Fibroblast of pulmonary artery (primary cell): ENCODE measurements at regions not wholly inside any gene's neighbourhood (a gene's known extent, or its start where the extent isn't known, plus 50 kb on each side); places are given as distances from the start of the nearest gene placed in this dataset.

Source experiments
- DNase-seq: peaks from one replicate; pipeline ENCODE4 v3.0.0-alpha.2; 2010; ENCODE audit warnings: low read depth
- H3K4me3 ChIP-seq: replicated peaks from 2 replicates; pipeline ENCODE4 v1.5.1; 2011; ENCODE audit warnings: low read depth, mild to moderate bottlenecking, control low read depth, low read length, moderate library complexity
- CTCF ChIP-seq: IDR thresholded peaks from 2 replicates; pipeline ENCODE4 v1.5.1; 2011; ENCODE audit warnings: mild to moderate bottlenecking, control low read depth, low read length, inconsistent platforms; ENCODE audit errors: missing control alignments

DNA sequence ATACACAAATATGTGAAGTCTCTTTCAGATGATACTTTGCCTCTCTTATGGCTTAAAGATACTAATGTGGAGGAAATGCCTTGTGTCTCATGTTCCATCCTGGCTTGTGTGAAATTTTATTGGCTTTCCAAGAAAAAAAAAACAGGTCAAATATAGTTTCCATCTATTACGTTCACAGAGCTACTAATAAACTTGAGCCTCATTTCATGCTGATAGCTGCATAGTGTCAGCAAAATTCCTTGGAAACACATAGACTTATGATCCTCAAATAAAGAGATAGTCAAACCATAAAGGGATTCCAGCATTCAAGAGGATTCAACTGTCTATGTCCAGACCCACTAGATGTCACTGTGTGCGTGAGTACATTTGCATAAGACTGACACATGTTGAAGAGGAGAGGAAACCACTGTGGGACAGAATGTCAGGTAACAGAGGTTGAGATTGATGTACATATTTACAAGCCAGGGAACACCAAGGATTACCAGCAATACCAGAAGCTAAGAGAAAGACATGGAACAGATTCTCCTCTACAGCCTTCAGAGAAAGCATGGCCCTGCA, 266.6 kb downstream of the COL12A1 start:
- no peak for DNase-seq

GRCh38 chr6:74937936-74938335, 267.9 kb downstream of the COL12A1 start:
- no peak for TF ChIP-seq CTCF

More for the DNA sequence above, 266.6 kb downstream of the COL12A1 start:
- TF ChIP-seq CTCF, result no peak
- no peak overlapping the region for H3K4me3 ChIP-seq

DNA sequence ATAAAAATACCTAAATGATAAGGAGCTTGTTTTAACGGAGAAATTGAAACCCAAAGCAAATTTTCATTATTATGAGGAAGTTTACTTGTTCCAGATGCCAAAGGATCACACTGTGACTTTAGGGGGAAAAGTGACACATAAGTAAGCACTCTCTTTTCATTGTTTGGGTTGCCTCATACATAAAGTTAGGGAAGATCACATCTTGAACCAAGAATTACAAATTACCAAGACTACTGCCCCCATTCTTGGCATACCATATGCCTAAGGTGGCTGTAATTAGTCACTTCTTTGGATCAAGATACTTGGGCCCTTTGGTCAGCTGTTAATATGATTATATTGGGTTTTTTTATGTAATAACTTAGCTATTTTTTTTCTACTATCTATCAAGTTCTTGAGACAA, 269.0 kb downstream of the COL12A1 start:
- no peak for TF ChIP-seq CTCF
- DNase-seq, result peak; percentile 34
- no peak overlapping the region for H3K4me3 ChIP-seq

More at GRCh38 chr6:74937936-74938335, 267.9 kb downstream of the COL12A1 start:
- H3K4me3 ChIP-seq, result no peak overlapping the region
- DNase-seq, result no peak

DNA sequence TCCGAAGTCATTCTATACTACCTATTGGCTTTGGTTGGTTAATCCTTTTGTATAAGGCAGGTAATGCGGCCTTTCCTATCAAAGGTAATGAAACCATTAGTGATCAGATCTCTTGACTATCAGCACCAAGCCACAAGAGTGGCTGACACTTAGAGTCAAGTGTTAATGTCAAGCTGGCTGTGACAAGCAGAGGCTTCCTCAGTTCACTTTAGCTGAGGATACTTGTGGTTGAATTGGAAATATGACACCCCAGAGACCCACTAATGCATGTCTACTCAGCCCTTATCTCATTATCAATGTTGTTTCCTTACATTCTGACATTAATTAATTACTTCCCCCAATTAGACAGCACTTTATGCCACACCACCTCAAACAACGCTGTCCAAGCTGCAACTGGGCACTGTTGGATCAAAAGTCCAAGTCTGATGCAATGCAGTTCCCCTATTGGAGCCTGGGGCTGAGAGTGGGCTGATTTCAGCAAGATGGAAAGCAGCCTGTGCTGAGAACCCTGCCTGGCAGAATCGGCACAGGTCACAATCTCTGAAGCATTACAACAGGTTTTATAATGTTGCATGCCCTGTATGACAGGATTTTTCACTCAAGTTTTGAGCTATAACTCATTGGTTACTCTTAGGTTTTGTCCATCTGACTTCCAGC, 273.5 kb downstream of the COL12A1 start:
- DNase-seq, result no peak
- no peak for TF ChIP-seq CTCF
- no peak overlapping the region for H3K4me3 ChIP-seq

DNA sequence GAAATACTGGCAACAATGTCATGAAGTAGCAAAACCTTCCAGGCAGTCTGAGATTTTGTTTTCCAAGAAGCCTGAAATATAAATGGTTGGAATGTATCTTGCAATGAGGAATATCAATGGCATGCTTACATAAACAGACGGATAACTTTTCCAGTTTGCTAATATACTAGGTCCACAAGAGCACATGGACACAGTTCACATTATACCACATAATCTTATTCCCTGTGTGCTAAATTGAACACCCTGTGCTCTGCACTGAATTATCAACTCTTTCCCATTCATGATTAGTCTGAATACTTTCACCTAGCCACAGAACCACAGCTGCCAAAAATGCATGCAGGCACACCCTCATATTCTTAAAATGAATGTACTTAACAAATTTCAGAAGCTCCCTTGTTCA, 274.3 kb downstream of the COL12A1 start:
- no peak overlapping the region for H3K4me3 ChIP-seq
- TF ChIP-seq CTCF, result no peak
- DNase-seq, result peak; percentile 73

DNA sequence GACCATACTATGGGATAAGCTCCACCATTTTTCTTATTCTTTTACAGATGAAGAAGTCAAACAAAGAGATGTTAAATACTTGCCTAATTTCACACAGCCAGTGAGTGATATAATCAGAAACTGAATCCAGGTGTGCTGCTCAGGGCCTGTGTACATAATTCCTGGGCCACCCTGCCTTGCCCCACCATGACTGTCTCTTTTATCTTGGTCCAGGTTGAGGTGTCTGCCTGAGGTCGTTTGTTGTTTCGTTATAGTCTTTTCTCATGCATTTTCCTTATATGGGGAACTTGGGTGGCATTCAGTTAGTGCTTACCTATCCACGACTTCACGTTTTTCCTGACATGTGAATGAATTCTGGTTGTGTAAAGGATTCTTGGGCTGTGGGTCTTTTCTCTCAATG, 277.6 kb downstream of the COL12A1 start:
- no peak for DNase-seq
- no peak overlapping the region for H3K4me3 ChIP-seq
- TF ChIP-seq CTCF, result no peak

DNA sequence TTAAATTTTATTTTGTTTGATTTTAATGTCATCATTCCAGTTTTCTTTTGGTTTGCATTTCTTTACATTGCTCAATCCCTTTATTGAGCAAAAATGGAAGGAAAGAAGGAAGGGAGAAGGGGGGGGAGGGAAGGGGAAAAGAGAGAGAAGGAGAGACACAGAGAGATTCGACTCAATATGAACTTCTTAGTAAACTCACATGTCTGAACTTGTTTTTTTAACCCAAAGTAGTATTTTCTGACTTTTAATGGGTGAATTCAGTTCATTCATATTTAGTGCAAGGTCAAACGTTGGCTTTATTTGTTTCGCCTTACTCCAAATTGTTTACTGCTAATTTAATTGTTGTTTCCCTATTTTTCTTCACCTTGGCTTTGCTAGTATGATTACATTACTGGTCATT, 278.6 kb downstream of the COL12A1 start:
- no peak for TF ChIP-seq CTCF
- no peak overlapping the region for H3K4me3 ChIP-seq
- no peak for DNase-seq
